K562 (cell line): ENCODE measurements at regions not wholly inside any gene's neighbourhood (a gene's known extent, or its start where the extent isn't known, plus 50 kb on each side); places are given as distances from the start of the nearest gene placed in this dataset.

Source experiments
- ATAC-seq: fragments of 200-7000 bp; cut with Tn5 transposase; 3 replicates; pipeline ENCODE4 v1.9.1; 2020; ENCODE audit warnings: moderate library complexity
- BruUV-seq: library from RNA; stranded (reverse); fragments of 400-500 nt; replicated peaks from 2 replicates; lab custom pipeline; 2021; lab: Mats Ljungman, UMichigan
- CTCF ChIA-PET: fragments of 300-600 bp; formaldehyde crosslinking; extraction: SDS; loops from one replicate; lab custom pipeline; 2021; ENCODE audit warnings: low intra/inter-chr PET ratio; lab: Yijun Ruan, JAX
- POLR2A ChIA-PET: fragments of 300-600, 350-650 bp; sonication (Branson Sonifier 250); formaldehyde crosslinking; extraction: SDS; loops from one replicate; lab custom pipeline; 2021; ENCODE audit warnings: antibody characterized with exemption, inconsistent platforms; lab: Yijun Ruan, JAX
- DNase-seq, 4 experiments: peaks; one replicate each; pipeline versions ENCODE4 v3.0.0 to v3.0.0-alpha.2; 2011 to 2018; ENCODE audit warnings: low spot score in 3 of 4, mixed read lengths in 3 of 4; ENCODE audit errors: extremely low read depth in 1 of 4
- FAIRE-seq: peaks from 2 replicates; lab custom pipeline; 2011; peaks lifted over from hg19 to GRCh38; lab: Jason Lieb, UNC
- H2AFZ ChIP-seq: 2 replicates; pipeline ENCODE4 v1.6.0; 2011; ENCODE audit warnings: low read depth, low read length, control low read depth, inconsistent platforms
- H3K27ac ChIP-seq: fragments of 200-600 bp; 3 replicates; pipeline ENCODE4 v1.8.0; 2011; ENCODE audit warnings: low read depth, mild to moderate bottlenecking, control low read depth, inconsistent platforms, low read length, moderate library complexity, mixed read lengths; ENCODE audit errors: extremely low read depth
- H3K27me3 ChIP-seq, 2 experiments: fragments of 300-600 bp in 1 of 2; 2 replicates in 1 of 2; 3 replicates in 1 of 2; pipeline versions ENCODE4 v1.6.0 to v1.8.0; 2011; ENCODE audit warnings: inconsistent platforms in 2 of 2, low read length in 2 of 2, mild to moderate bottlenecking in 1 of 2, mixed read lengths in 1 of 2, moderate library complexity in 1 of 2; ENCODE audit not compliant: control insufficient read depth in 2 of 2, insufficient read depth in 2 of 2
- H3K36me3 ChIP-seq: fragments of 300-600 bp; 3 replicates; pipeline ENCODE4 v1.8.0; 2011; ENCODE audit warnings: mild to moderate bottlenecking, low read length, inconsistent platforms; ENCODE audit not compliant: control insufficient read depth, insufficient read depth
- H3K4me1 ChIP-seq, 2 experiments: fragments of 200-600 bp in 1 of 2; replicated peaks in 1 of 2; 2 replicates in 1 of 2; 3 replicates in 1 of 2; pipeline versions ENCODE4 v1.5.1 to v1.8.0; 2011; ENCODE audit warnings: inconsistent platforms in 2 of 2, low read length in 2 of 2, mild to moderate bottlenecking in 1 of 2, mixed read lengths in 1 of 2, moderate library complexity in 1 of 2; ENCODE audit not compliant: control insufficient read depth in 2 of 2, insufficient read depth in 2 of 2
- H3K4me2 ChIP-seq: 2 replicates; pipeline ENCODE4 v1.6.1; 2011; ENCODE audit warnings: low read length, control low read depth, inconsistent platforms, mixed read lengths; ENCODE audit not compliant: insufficient read depth
- H3K4me3 ChIP-seq: fragments of 200-600 bp; sonication (generic), shearing (Covaris generic); 2 replicates; pipeline ENCODE4 v1.5.1; 2016; ENCODE audit warnings: control low read depth, inconsistent platforms
- H3K79me2 ChIP-seq: fragments of 200-600 bp; 3 replicates; pipeline ENCODE4 v1.8.0; 2011; ENCODE audit warnings: low read length, inconsistent platforms; ENCODE audit not compliant: control insufficient read depth, insufficient read depth
- H3K9ac ChIP-seq, 2 experiments: 2 replicates each; pipeline versions ENCODE4 v1.6.0 to v1.6.1; 2011; ENCODE audit warnings: low read depth in 2 of 2, low read length in 2 of 2, control low read depth in 1 of 2, inconsistent platforms in 1 of 2, mild to moderate bottlenecking in 1 of 2, mixed read lengths in 1 of 2; ENCODE audit not compliant: insufficient read depth in 1 of 2
- H3K9me1 ChIP-seq: one replicate; pipeline ENCODE4 v1.6.0; 2011; ENCODE audit warnings: inconsistent platforms, mild to moderate bottlenecking, low read length, moderate library complexity; ENCODE audit not compliant: control insufficient read depth, insufficient read depth
- H3K9me3 ChIP-seq: replicated peaks from 2 replicates; pipeline ENCODE4 v1.5.1; 2011; ENCODE audit warnings: low read depth, low read length, inconsistent platforms; ENCODE audit not compliant: control insufficient read depth, insufficient read depth
- H4K20me1 ChIP-seq: replicated peaks from 2 replicates; pipeline ENCODE4 v1.6.1; 2011; ENCODE audit warnings: low read length, inconsistent platforms, mixed read lengths; ENCODE audit not compliant: control insufficient read depth, insufficient read depth
- CBX1 ChIP-seq: sonication (generic); IDR thresholded peaks from 2 replicates; pipeline ENCODE4 v1.6.1; 2016; ENCODE audit warnings: antibody characterized with exemption, low read depth, mild to moderate bottlenecking
- EP400 ChIP-seq: fragments of 450-650 bp; IDR thresholded peaks from 2 replicates; pipeline ENCODE4 v1.6.1; 2017; ENCODE audit warnings: antibody characterized with exemption, mild to moderate bottlenecking, moderate library complexity
- MCM3 ChIP-seq: fragments of 450-650 bp; IDR thresholded peaks from 2 replicates; pipeline ENCODE4 v1.6.1; 2016
- MIER1 ChIP-seq: fragments of 450-650 bp; IDR thresholded peaks from 2 replicates; pipeline ENCODE4 v1.6.1; 2016; ENCODE audit warnings: antibody characterized with exemption, mild to moderate bottlenecking, low read depth
- MYC ChIP-seq, 2 experiments: fragments of 250-450 bp in 1 of 2; sonication (Bioruptor Pico) in 1 of 2; IDR thresholded peaks; 2 replicates each; pipeline versions ENCODE4 v1.5.1 to v1.6.1; 2012 to 2021; ENCODE audit warnings: low read depth in 2 of 2, borderline replicate concordance in 1 of 2, improper control_type of control experiment in 1 of 2, low read length in 1 of 2, mild to moderate bottlenecking in 1 of 2, moderate library complexity in 1 of 2
- POLR2B ChIP-seq: fragments of 450-650 bp; IDR thresholded peaks from 2 replicates; pipeline ENCODE4 v1.6.1; 2018; ENCODE audit warnings: low read depth; ENCODE audit not compliant: partially characterized antibody
- SLC30A9 ChIP-seq: fragments of 250-450 bp; sonication (Bioruptor Pico); IDR thresholded peaks from 2 replicates; pipeline ENCODE4 v1.8.0; 2022; ENCODE audit warnings: mild to moderate bottlenecking, moderate library complexity
- SMAD3 ChIP-seq: fragments of 450-650 bp; formaldehyde crosslinking; conservative IDR thresholded peaks from 2 replicates; pipeline ENCODE4 v1.4.0; 2020; ENCODE audit warnings: mild to moderate bottlenecking
- SRF ChIP-seq, 2 experiments: fragments of 250-450, 450-650 bp in 1 of 2; sonication (Bioruptor Pico) in 1 of 2; sonication (generic) in 1 of 2; formaldehyde crosslinking; IDR thresholded peaks; 2 replicates each; pipeline versions ENCODE4 v1.5.0 to v1.5.1; 2020 to 2022; ENCODE audit warnings: mild to moderate bottlenecking in 1 of 2, missing genetic modification reagents in 1 of 2
- TAL1 ChIP-seq: fragments of 450-650 bp; IDR thresholded peaks from 2 replicates; pipeline ENCODE4 v1.6.1; 2016; ENCODE audit warnings: mild to moderate bottlenecking
- XRCC4 ChIP-seq: IDR thresholded peaks from one replicate; pipeline ENCODE4 v1.6.1; 2011; ENCODE audit not compliant: insufficient read depth, insufficient read length; ENCODE audit errors: extremely low read depth
- ZBTB17 ChIP-seq: fragments of 450-650 bp; formaldehyde crosslinking; IDR thresholded peaks from 2 replicates; pipeline ENCODE4 v1.4.0; 2020; ENCODE audit warnings: mild to moderate bottlenecking
- ZEB2 ChIP-seq: fragments of 450-650 bp; IDR thresholded peaks from 2 replicates; pipeline ENCODE4 v1.6.1; 2016
- ZNF184 ChIP-seq: sonication (generic); formaldehyde crosslinking; IDR thresholded peaks from 2 replicates; pipeline ENCODE4 v1.5.0; 2020; ENCODE audit warnings: missing genetic modification reagents
- ZNF57 ChIP-seq: fragments of 450-650 bp; formaldehyde crosslinking; IDR thresholded peaks from 2 replicates; pipeline ENCODE4 v1.4.0; 2020; ENCODE audit warnings: mild to moderate bottlenecking, moderate library complexity
- WGBS: fragments of 100-300 bp; shearing (Covaris generic); methylation state at CpG from one replicate; pipeline ENCODE4 v1.1.6; 2016; ENCODE audit warnings: low coverage, mixed read lengths; ENCODE audit not compliant: insufficient coverage; ENCODE audit errors: missing lambda C conversion rate; 5-methylcytosine and 5-hydroxymethylcytosine counted together
- in situ Hi-C: fragments of 300-500 bp; cut with MboI; formaldehyde crosslinking; loops from 4 replicates; pipeline ENCODE4 v1.15.0; 2018; ENCODE audit warnings: inconsistent platforms, mixed read lengths
- intact Hi-C: fragments of 100-400 bp; cut with micrococcal nuclease; formaldehyde crosslinking; loops from 2 replicates; pipeline ENCODE4 v1.14.2; 2022
- TF ChIP-seq, protein P1 (sequence below): IDR thresholded peaks from 2 replicates; pipeline ENCODE4 v1.6.1; 2011; ENCODE audit not compliant: insufficient read length; ENCODE audit errors: extremely low read depth
- TF ChIP-seq, protein P2 (sequence below): sonication (generic); IDR thresholded peaks from 2 replicates; pipeline ENCODE4 v1.6.1; 2016
- TF ChIP-seq, protein P3 (sequence below): fragments of 450-650 bp; formaldehyde crosslinking; conservative IDR thresholded peaks from 2 replicates; pipeline ENCODE4 v1.4.0; 2022; ENCODE audit warnings: mild to moderate bottlenecking, missing genetic modification characterization
- TF ChIP-seq, protein P4 (sequence below): fragments of 450-650 bp; formaldehyde crosslinking; IDR thresholded peaks from 2 replicates; pipeline ENCODE4 v1.4.0; 2020; ENCODE audit warnings: mild to moderate bottlenecking, mixed read lengths

DNA sequence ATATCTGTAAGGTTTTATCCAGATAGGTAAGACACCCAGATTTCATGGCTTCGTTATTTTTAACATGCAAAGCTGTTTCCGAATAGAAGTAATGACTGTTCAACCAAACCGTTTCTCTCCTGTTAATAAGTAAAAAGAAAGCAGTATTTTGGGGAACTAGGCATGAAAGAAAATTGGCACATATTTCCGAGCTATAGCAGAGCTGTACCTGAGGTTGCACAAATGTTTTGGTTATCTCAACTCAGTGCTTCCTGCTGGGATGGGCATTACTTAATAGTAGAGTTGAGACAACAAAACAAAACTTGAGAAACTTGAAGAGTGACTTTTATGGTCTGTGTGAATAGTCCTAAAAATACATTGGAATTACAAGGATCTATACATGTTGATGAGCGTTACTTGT, 564.3 kb upstream of the SORCS1 start:
- no peaks in the 10 kb centered on the region for H3K27me3 ChIP-seq
- ChIA-PET POLR2A (no interaction called here), CTCF (no interaction called here)
- in situ Hi-C loops, result no loop called here
- intact Hi-C loops, result no loop called here
- no peak for DNase-seq
- no peak overlapping the region for H2AFZ ChIP-seq
- no peaks in the 10 kb centered on the region for H3K9me1 ChIP-seq
- H3K4me2 ChIP-seq, result no peak overlapping the region
- no peak overlapping the region for H3K4me3 ChIP-seq
- TF ChIP-seq SMAD3 (CRISPR knock-in tag), result no peak
- no peak for TF ChIP-seq TAL1
- no peak for TF ChIP-seq XRCC4
- no peak for TF ChIP-seq MYC (IDR thresholded peaks at IDR 0.05; ENCODE audit: low read depth, low read length)
- no peak for TF ChIP-seq MYC (CRISPR knock-in tag; IDR thresholded peaks at IDR 0.05; ENCODE audit: borderline replicate concordance, low read depth)
- TF ChIP-seq, protein P1, sequence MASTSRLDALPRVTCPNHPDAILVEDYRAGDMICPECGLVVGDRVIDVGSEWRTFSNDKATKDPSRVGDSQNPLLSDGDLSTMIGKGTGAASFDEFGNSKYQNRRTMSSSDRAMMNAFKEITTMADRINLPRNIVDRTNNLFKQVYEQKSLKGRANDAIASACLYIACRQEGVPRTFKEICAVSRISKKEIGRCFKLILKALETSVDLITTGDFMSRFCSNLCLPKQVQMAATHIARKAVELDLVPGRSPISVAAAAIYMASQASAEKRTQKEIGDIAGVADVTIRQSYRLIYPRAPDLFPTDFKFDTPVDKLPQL, result no peak
- TF ChIP-seq SRF (CRISPR knock-in tag; IDR thresholded peaks at IDR 0.05), result no peak
- TF ChIP-seq ZNF184 (CRISPR knock-in tag), result no peak
- TF ChIP-seq ZNF57 (CRISPR knock-in tag), result no peak
- no peak for TF ChIP-seq ZEB2
- TF ChIP-seq, protein P2, sequence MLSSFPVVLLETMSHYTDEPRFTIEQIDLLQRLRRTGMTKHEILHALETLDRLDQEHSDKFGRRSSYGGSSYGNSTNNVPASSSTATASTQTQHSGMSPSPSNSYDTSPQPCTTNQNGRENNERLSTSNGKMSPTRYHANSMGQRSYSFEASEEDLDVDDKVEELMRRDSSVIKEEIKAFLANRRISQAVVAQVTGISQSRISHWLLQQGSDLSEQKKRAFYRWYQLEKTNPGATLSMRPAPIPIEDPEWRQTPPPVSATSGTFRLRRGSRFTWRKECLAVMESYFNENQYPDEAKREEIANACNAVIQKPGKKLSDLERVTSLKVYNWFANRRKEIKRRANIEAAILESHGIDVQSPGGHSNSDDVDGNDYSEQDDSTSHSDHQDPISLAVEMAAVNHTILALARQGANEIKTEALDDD, result no peak
- no peak for TF ChIP-seq CBX1
- no peak for TF ChIP-seq ZBTB17 (CRISPR knock-in tag)
- TF ChIP-seq SLC30A9 (CRISPR knock-in tag), result no peak
- no peak for TF ChIP-seq POLR2B
- no peak for TF ChIP-seq MCM3
- TF ChIP-seq EP400, result no peak
- no peak for TF ChIP-seq MIER1
- TF ChIP-seq, protein P3, sequence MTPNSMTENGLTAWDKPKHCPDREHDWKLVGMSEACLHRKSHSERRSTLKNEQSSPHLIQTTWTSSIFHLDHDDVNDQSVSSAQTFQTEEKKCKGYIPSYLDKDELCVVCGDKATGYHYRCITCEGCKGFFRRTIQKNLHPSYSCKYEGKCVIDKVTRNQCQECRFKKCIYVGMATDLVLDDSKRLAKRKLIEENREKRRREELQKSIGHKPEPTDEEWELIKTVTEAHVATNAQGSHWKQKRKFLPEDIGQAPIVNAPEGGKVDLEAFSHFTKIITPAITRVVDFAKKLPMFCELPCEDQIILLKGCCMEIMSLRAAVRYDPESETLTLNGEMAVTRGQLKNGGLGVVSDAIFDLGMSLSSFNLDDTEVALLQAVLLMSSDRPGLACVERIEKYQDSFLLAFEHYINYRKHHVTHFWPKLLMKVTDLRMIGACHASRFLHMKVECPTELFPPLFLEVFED, result no peak
- TF ChIP-seq, protein P4, sequence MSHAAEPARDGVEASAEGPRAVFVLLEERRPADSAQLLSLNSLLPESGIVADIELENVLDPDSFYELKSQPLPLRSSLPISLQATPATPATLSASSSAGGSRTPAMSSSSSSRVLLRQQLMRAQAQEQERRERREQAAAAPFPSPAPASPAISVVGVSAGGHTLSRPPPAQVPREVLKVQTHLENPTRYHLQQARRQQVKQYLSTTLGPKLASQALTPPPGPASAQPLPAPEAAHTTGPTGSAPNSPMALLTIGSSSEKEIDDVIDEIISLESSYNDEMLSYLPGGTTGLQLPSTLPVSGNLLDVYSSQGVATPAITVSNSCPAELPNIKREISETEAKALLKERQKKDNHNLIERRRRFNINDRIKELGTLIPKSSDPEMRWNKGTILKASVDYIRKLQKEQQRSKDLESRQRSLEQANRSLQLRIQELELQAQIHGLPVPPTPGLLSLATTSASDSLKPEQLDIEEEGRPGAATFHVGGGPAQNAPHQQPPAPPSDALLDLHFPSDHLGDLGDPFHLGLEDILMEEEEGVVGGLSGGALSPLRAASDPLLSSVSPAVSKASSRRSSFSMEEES (CRISPR knock-in tag), result no peak
- TF ChIP-seq, all 486 proteins: peak for 0
- H4K20me1 ChIP-seq, result no peaks in the 10 kb centered on the region
- ATAC-seq (no peak), FAIRE-seq (no peak)
- H3K4me1 ChIP-seq, result no peaks in the 10 kb centered on the region
- no peaks in the 10 kb centered on the region for H3K79me2 ChIP-seq
- H3K36me3 ChIP-seq, result no peaks in the 10 kb centered on the region
- WGBS, result 0% methylated on average over 5 of the region's 5 CpGs
- BruUV-seq, result no TSS peak
- H3K9ac ChIP-seq, result no peak overlapping the region
- H3K9me3 ChIP-seq, result no peaks in the 10 kb centered on the region
- no peak overlapping the region for H3K27ac ChIP-seq
